Embryonic facial prominence (tissue), 1 donor: ENCODE measurements at regions not wholly inside any gene's neighbourhood (a gene's known extent, or its start where the extent isn't known, plus 50 kb on each side); places are given as distances from the start of the nearest gene placed in this dataset.

Source experiments
- DNase-seq: peaks from one replicate; pipeline ENCODE4 v3.0.0-alpha.2; 2016; ENCODE audit errors: extremely low spot score

- DNase-seq, result no peak
Measured at GRCh38 chr20:52577696-52578095, 386.1 kb upstream of the ZFP64 start.

DNA sequence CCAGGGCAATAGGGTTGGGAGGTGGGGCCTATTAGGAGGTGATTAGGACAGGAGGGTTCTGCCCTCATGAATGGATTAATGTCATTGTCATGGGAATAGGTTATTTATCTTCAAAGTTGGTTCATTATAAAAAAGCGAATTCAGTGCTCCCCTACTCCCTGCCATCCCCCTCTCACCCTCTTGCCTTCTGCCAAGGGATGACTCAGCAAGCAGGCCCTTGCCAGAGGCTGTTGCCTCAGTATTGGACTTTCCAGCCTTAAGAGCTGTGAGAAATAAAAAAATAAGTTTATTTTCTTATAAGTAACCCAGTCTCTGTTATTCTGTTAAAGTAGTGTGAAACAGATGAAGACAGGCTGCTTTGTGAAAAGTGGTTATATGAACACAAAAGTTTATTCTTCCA lies 381.1 kb upstream of the ZFP64 start:
- DNase-seq, result no peak

DNA sequence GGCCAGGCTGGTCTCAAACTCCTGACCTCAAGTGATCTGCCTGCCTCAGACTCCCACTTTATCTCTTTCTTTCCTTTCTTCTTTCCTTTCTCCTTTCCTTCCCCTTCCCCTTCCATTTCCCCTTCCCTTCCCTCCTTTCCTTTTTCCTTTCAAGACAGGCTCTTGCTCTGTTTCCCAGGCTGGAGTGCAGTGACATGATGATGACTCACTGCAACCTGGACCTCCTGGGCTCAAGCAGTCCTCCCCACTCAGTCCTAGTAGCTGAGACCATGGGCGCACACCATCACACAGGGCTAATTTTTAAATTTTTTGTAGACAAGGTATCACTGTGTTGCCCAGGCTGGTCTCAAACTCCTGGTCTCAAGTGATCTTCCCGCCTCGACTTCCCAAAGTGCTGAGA lies 377.6 kb upstream of the ZFP64 start:
- no peak for DNase-seq

GRCh38 chr20:52565614-52566013 lies 374.0 kb upstream of the ZFP64 start:
- DNase-seq, result no peak

DNA sequence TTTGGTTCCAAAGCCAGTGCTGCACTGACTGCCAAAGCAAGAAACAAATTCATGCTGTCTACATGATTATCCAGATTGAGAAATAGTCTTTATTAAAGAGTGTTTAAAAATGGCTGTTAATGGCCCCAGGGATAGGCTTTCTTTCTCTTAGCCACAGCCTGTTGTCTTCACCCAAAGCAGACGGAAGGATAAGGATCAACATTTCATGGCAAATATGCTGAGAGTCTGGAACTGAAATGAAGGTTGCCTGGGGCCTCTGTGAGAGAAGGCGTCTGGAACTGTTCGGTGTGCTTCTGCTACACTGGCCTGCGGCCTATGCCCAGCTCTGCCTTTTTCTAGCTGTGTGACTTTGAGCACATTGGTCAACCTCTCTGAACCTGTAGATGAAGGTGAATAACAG lies 373.0 kb upstream of the ZFP64 start:
- no peak for DNase-seq

DNA sequence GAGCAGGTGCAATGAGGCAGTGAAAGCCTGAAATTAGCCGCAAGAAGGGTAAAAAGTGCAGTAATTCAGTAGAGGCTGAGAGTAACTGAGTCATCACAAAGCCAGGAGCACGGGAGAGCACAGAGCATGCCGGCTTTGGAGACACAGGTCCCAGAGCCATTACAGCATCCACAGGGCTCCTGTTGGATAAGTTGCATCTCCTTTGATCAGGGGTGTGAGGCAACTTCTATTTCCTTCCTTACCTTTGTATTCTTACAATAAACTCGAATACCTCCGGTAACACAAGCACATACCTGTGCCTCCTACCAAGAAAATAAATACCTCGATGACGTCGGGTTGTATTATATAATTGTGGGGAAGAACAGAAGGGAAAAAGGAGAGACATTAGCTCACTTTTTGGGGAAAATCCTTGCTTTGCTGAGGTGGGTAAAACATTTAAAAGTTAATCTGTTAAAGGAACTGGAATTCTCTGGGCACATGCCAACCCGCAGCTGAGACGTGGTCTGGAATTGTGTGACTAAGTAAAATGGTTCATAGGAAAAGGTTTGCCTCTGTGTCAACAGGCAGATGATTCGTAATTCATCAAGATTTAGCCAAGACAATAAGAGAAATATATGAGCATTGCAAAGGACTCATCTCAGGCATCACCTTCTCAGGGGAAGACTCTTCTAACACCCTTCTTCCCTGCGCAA lies 360.7 kb upstream of the ZFP64 start:
- no peak for DNase-seq

- DNase-seq, result no peak
Measured at GRCh38 chr20:52542131-52542530, 350.6 kb upstream of the ZFP64 start.

GRCh38 chr20:52540509-52540908 lies 348.9 kb upstream of the ZFP64 start:
- no peak for DNase-seq

GRCh38 chr20:52539891-52540290 lies 348.3 kb upstream of the ZFP64 start:
- no peak for DNase-seq

DNA sequence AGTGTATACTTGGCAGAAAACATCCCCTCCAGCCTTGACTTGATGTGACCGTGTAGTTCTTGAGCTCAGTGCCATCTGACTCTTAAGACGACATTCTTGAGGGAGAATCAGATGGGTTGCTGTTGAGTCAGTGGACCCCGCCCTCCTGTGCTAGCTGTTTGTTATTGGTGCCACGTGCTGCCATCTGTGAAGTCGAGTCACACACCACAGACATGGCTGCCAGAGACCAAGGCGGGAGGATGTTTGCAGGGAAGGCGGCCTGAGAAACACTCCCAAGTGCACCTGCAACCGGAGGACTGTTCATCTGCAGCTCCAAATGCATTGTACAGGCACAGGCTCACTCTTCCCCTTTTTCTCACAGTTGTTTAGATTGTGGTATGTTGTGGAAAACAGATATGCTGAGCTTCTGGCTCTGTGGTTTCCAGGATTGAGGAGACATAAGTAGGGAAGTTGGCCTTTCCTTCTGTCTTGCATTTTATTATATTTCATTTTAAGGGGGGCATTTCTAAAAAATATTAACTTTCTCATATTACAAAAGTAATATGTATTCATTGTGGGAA lies 345.3 kb upstream of the ZFP64 start:
- DNase-seq, result no peak

GRCh38 chr20:52536040-52536439 lies 344.5 kb upstream of the ZFP64 start:
- DNase-seq, result no peak

GRCh38 chr20:52534616-52535015 lies 343.0 kb upstream of the ZFP64 start:
- DNase-seq, result no peak

DNA sequence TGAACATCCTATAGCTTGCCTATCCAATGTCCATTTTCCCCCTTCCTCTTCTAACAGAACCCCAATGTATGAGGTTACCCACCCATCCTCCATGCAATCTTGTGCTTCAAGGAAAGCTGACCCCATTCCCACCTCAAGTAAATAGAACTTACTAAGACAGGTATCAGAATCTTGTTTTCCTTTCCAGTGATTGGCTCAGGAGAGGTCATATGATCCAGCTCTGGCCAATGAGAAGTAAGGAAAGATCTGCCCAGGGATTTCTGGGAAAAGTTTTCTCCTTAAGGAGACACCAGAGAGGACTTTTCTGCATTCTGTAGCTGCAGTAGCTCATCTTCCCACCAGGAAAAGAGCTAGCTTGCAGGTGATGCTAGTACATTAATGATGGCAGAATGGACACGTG lies 341.8 kb upstream of the ZFP64 start:
- no peak for DNase-seq

DNA sequence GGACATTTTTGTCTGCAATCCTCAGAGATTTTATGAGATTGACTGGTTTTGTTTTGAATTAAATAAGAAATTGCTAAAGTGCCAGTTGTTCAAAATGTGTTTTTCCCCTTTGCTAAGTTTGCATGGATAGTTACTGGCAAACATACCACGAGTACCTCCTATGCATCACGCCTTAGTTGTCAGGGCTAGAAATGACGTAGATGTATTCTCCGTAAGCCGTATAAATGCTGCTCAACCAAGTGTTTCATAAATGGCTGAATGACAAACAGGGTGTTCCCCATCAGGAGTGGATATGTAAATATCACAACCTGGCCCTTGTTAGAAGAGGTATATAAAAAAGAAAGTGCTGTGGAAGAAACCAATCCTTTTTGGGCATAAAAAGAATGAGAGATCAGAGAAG lies 341.1 kb upstream of the ZFP64 start:
- no peak for DNase-seq

DNA sequence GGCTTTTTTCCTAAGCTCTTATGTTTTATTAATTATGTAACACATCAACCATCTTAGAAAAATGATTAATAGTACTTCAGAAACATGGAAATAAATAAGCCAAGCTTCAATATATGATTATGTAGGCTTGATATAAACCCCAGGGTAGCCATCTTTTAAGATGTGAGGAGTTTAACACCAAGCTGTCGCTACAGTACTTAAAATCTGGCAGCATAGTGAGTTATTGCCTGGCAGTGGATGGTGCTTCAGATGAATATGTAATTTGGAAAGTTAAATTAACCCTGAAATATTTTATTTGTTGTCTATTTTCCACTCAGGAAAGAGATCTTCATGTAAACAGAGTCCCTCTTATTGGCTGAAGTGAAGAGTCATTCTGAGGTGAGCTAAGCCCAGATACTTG lies 339.0 kb upstream of the ZFP64 start:
- no peak for DNase-seq

GRCh38 chr20:52529826-52530225 lies 338.2 kb upstream of the ZFP64 start:
- DNase-seq, result no peak

DNA sequence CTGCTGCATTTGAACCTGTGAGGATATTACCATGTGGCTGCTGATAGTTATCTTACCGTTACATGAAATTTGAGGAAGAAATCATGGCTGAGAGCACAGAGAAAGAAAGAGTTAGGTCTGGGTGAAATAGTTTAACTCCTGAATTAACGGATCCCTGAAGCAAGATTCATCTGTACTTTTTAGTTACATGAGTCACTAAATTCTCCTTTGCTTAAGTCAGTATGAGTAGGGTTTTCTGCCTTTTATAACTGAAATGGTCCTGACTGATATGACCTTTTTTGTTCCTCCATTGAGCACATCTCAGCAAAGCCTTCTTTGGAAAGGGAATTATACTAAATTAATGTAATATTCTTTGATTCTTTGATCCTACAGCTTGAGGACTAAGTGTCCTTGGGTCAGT lies 333.3 kb upstream of the ZFP64 start:
- DNase-seq, result no peak

DNA sequence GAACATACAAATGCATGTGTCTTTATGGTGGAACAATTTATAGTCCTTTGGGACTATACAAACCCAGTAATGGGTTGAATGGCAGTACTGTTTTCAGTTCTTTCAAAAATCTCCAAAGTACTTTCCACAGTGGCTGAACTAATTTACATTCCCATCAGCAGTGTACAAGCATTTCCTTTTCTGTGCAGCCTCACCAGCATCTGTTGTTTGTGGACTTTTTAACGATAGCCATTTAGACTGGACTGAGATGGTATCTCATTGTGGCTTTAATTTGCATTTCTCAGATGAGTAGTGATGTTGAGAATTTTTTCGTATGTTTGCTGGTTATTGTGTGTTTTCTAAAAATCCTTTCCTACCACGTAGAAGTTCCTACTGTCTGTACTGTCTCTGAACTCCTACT lies 327.2 kb upstream of the ZFP64 start:
- no peak for DNase-seq

DNA sequence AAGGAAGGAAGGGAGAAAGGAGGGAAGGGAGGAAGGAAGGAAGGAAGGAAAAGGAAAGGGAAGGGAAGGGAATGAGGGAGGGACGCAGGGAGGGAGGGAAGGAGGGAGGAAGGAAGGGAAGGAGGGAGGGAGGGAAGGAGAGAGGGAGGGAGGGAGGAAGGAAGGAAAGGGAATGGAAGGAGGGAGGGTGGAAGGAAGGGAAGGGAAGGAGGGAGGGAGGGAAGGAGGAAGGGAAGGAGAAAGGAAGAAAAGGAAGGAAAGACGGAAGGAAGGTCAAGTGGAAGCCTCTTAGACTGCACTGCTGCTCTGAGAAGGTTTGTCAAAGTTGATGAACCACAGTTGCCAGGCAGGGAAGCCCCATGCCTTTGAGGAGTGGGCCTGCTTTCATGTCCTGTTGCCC lies 324.3 kb upstream of the ZFP64 start:
- no peak for DNase-seq

DNA sequence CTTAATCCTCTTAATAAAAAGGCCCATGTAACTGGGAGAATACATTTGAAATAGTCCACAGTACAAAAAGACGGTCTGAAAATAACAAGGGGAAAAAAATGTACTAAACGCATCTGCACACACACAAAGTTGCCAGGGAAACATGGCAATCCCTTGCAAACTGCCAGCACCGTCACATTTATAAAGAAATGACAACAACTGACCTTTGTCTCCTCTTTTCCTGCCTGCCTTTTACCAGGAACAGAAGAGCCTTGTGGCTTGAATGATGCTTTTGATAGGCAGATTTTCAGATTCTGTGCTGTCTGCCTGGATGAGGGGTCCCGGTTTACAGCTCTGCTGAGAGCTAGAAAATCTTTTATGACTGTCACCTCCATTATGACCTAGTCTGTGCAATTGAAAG lies 308.6 kb upstream of the ZFP64 start:
- DNase-seq, result no peak

GRCh38 chr20:52497731-52498130 lies 306.2 kb upstream of the ZFP64 start:
- DNase-seq, result no peak

GRCh38 chr20:52496191-52496590 lies 304.6 kb upstream of the ZFP64 start:
- no peak for DNase-seq

- DNase-seq, result no peak
Measured at GRCh38 chr20:52494244-52494643, 302.7 kb upstream of the ZFP64 start.

- no peak for DNase-seq
Measured at GRCh38 chr20:52493171-52493721, 301.7 kb upstream of the ZFP64 start.
